Fibroblast of lung (primary cell): ENCODE measurements at regions not wholly inside any gene's neighbourhood (a gene's known extent, or its start where the extent isn't known, plus 50 kb on each side); places are given as distances from the start of the nearest gene placed in this dataset.
"Not testable (repeated sequence)": the region's sequence is repeated elsewhere in the genome, so short reads cannot be mapped to it uniquely, and the experiment has no call there.

Experiments
- DNase-seq, 2 donors: peaks; one replicate each; pipeline versions ENCODE4 v3.0.0 to v3.0.0-alpha.2; 2010; ENCODE audit warnings: low read depth in 2 of 2
- H2AFZ ChIP-seq: 2 replicates; pipeline ENCODE4 v1.5.1; 2012; ENCODE audit warnings: low read length, control low read depth, inconsistent platforms
- H3K27ac ChIP-seq: 2 replicates; pipeline ENCODE4 v1.5.1; 2011; ENCODE audit warnings: low read length, control low read depth; ENCODE audit not compliant: insufficient read depth
- H3K27me3 ChIP-seq: 2 replicates; pipeline ENCODE4 v1.5.1; 2011; ENCODE audit warnings: mild to moderate bottlenecking, low read length; ENCODE audit not compliant: control insufficient read depth, insufficient read depth
- H3K36me3 ChIP-seq: 2 replicates; pipeline ENCODE4 v1.5.1; 2011; ENCODE audit warnings: low read length; ENCODE audit not compliant: control insufficient read depth, insufficient read depth
- H3K4me1 ChIP-seq: 2 replicates; pipeline ENCODE4 v1.5.1; 2011; ENCODE audit warnings: low read length; ENCODE audit not compliant: control insufficient read depth, insufficient read depth; ENCODE audit errors: extremely low read depth
- H3K4me2 ChIP-seq: 2 replicates; pipeline ENCODE4 v1.5.1; 2011; ENCODE audit warnings: low read length, control low read depth; ENCODE audit not compliant: insufficient read depth; ENCODE audit errors: extremely low read depth
- H3K4me3 ChIP-seq, 4 experiments: fragments of 200-600 bp in 1 of 4; sonication (generic) in 1 of 4; replicated peaks in 1 of 4; 2 replicates each; pipeline ENCODE4 v1.5.1; 2011 to 2016; ENCODE audit warnings: low read length in 4 of 4, low read depth in 3 of 4, mild to moderate bottlenecking in 3 of 4, control low read depth in 2 of 4, inconsistent platforms in 1 of 4, mixed read lengths in 1 of 4; ENCODE audit not compliant: insufficient read depth in 1 of 4; ENCODE audit errors: control extremely low read depth in 1 of 4
- H3K79me2 ChIP-seq: 2 replicates; pipeline ENCODE4 v1.5.1; 2012; ENCODE audit warnings: mild to moderate bottlenecking, low read length, inconsistent platforms; ENCODE audit not compliant: control insufficient read depth, insufficient read depth
- H3K9ac ChIP-seq: 2 replicates; pipeline ENCODE4 v1.5.1; 2011; ENCODE audit warnings: mild to moderate bottlenecking, low read length, control low read depth; ENCODE audit not compliant: insufficient read depth
- H3K9me3 ChIP-seq: 2 replicates; pipeline ENCODE4 v1.5.1; 2012; ENCODE audit warnings: low read depth, low read length; ENCODE audit not compliant: control insufficient read depth, insufficient read depth
- H4K20me1 ChIP-seq: 2 replicates; pipeline ENCODE4 v1.5.1; 2011; ENCODE audit warnings: low read length; ENCODE audit not compliant: control insufficient read depth, insufficient read depth; ENCODE audit errors: extremely low read depth
- EZH2 ChIP-seq: IDR thresholded peaks from 2 replicates; pipeline ENCODE4 v1.5.1; 2012; ENCODE audit warnings: low read length, control low read depth, mild to moderate bottlenecking; ENCODE audit errors: missing control alignments
- TF ChIP-seq, protein P1 (sequence below), 2 donors: IDR thresholded peaks in 1 of 2; conservative IDR thresholded peaks in 1 of 2; 1 replicate in 1 of 2; 2 replicates in 1 of 2; pipeline ENCODE4 v1.5.1; 2011 to 2012; ENCODE audit warnings: low read length in 2 of 2, control low read depth in 1 of 2, inconsistent platforms in 1 of 2, low read depth in 1 of 2, mild to moderate bottlenecking in 1 of 2

- H3K36me3 ChIP-seq: no peaks in the 10 kb centered on the region
- H3K79me2 ChIP-seq: no peaks in the 10 kb centered on the region
- TF ChIP-seq, protein P1, sequence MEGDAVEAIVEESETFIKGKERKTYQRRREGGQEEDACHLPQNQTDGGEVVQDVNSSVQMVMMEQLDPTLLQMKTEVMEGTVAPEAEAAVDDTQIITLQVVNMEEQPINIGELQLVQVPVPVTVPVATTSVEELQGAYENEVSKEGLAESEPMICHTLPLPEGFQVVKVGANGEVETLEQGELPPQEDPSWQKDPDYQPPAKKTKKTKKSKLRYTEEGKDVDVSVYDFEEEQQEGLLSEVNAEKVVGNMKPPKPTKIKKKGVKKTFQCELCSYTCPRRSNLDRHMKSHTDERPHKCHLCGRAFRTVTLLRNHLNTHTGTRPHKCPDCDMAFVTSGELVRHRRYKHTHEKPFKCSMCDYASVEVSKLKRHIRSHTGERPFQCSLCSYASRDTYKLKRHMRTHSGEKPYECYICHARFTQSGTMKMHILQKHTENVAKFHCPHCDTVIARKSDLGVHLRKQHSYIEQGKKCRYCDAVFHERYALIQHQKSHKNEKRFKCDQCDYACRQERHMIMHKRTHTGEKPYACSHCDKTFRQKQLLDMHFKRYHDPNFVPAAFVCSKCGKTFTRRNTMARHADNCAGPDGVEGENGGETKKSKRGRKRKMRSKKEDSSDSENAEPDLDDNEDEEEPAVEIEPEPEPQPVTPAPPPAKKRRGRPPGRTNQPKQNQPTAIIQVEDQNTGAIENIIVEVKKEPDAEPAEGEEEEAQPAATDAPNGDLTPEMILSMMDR (conservative IDR thresholded peaks at IDR 0.05 in 1 of 2, IDR thresholded peaks at IDR 0.05 in 1 of 2; ENCODE audit: low read depth in 1 of 2, low read length in 2 of 2): no peak
- TF ChIP-seq EZH2: no peak
- H3K27me3 ChIP-seq: peaks cover 6% of the 10 kb centered on the region
- H2AFZ ChIP-seq: no peak overlapping the region
- no peak overlapping the region for H3K9ac ChIP-seq
- H3K4me2 ChIP-seq: no peak overlapping the region
- H3K9me3 ChIP-seq: no peaks in the 10 kb centered on the region
- peak in 1 of 2 donors; percentile 44 for DNase-seq
- no peaks in the 10 kb centered on the region for H4K20me1 ChIP-seq
- H3K27ac ChIP-seq: no peak overlapping the region
- H3K4me3 ChIP-seq: no peak overlapping the region
- no peaks in the 10 kb centered on the region for H3K4me1 ChIP-seq
Observed at GRCh38 chr7:131827421-131827820, 271.0 kb upstream of the PODXL start.

- Histone ChIP-seq H2AFZ (no peak overlapping the region), H3K9ac (no peak overlapping the region), H3K4me3 (no peak overlapping the region), H3K27ac (no peak overlapping the region), H4K20me1 (no peaks in the 10 kb centered on the region), H3K4me2 (no peak overlapping the region), H3K9me3 (no peaks in the 10 kb centered on the region), H3K79me2 (no peaks in the 10 kb centered on the region), H3K4me1 (no peaks in the 10 kb centered on the region), H3K36me3 (no peaks in the 10 kb centered on the region), H3K27me3 (peaks cover 6% of the 10 kb centered on the region)
- no peak for TF ChIP-seq EZH2
- TF ChIP-seq, protein P1 (conservative IDR thresholded peaks at IDR 0.05 in 1 of 2, IDR thresholded peaks at IDR 0.05 in 1 of 2; ENCODE audit: low read depth in 1 of 2, low read length in 2 of 2): no peak
- DNase-seq: peak in 1 of 2 donors; percentile 35
Observed at GRCh38 chr7:131826960-131827359, 270.5 kb upstream of the PODXL start.

DNA sequence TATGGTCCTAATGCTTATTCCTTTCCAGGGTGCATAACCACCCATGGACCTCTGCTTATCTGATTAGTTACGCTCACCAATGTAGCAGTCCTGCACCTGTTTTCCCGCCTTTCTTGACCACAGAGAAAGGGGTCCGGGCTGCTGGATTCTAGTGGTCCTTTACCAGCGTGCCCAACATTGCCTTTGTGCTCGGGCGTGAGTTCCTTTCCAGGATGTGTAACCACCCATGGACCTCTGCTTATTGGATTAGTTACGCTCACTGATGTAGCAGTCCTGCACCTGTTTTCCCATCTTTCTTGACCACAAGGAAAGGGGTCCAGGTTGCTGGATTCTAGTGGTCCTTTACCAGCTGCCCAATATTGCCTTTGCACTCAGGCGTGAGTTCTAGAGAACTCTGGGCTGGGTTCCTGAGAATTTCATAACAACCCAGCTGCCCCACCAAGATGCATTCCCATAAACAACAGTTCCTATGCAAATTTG lies 267.6 kb upstream of the PODXL start:
- H2AFZ ChIP-seq, H3K27me3 ChIP-seq, H3K9me3 ChIP-seq, H3K79me2 ChIP-seq, H3K27ac ChIP-seq, H3K36me3 ChIP-seq, H3K4me1 ChIP-seq, H3K4me3 ChIP-seq, H3K9ac ChIP-seq, H3K4me2 ChIP-seq, H4K20me1 ChIP-seq, DNase-seq: not testable (repeated sequence)
